ENCODE measurements at regions not wholly inside any gene's neighbourhood (a gene's known extent, or its start where the extent isn't known, plus 50 kb on each side); places are given as distances from the start of the nearest gene placed in this dataset.
"Not testable (repeated sequence)": the region's sequence is repeated elsewhere in the genome, so short reads cannot be mapped to it uniquely, and the experiment has no call there.

DNA sequence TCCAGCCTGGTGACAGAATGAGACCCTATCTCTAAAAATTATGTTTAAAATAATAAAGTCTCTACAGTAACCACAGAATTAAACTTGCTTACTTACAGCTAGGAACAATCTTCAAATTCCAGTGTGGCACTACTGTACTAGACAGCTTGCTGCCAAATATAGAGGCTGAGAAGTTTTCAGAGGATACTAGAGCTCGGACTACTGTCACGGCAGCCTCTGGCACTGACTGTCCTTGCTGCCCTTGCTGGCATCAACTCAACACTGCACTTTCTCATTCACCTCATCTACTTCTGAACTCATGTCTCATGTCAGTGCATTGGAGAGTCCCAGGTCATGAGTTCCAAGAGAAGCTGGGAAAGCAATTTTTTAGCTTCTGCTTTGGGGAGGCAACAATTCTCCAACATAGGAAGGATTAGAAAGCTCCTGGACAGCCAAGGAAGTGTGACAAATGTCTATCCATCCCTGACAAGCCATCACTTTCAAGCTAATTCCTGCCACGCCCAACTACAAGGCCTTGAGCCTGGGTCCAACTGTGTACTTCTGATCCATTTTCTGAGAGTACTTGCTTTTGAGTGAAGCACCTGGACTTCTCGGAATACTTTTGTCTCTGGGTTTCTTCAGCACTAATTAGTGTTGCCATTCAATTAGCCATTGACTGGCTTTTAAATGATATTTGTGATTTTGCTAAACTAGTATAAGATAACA, 98.6 kb upstream of the NR3C2 start:
- H4K20me1 ChIP-seq (ENCODE audit: control insufficient read depth, extremely low read depth, insufficient read depth, low read length) = no peaks in the 10 kb centered on the region

DNA sequence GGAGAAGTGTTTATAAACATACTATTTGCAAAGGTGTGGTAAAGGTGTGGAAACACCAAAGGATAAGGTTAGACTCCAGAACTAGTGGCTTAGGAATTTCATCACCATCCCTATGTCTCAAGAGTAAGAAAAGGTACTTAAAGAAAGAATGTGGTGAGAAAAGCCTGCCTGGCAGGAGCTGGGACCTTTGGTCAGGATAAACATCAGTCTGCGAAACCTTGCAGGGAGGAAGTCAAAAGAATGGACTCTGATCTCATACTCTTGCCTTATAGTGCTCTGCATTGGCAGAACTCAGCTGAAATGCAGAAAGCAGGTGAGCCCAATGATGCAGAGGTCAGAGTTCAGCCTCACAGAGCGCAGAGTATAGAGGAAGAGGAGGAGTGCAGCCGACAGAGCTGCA, 97.2 kb upstream of the NR3C2 start:
- Histone ChIP-seq H3K27me3 (ENCODE audit: control insufficient read depth, insufficient read depth, low read length) (no peaks in the 10 kb centered on the region), H3K4me2 (ENCODE audit: extremely low read depth, insufficient read depth, low read length) (no peak overlapping the region), H4K20me1 (ENCODE audit: control insufficient read depth, extremely low read depth, insufficient read depth, low read length) (no peaks in the 10 kb centered on the region), H3K27ac (ENCODE audit: insufficient read depth, low read length) (no peak overlapping the region), H3K79me2 (ENCODE audit: control insufficient read depth, insufficient read depth, low read length) (no peaks in the 10 kb centered on the region), H3K9me3 (ENCODE audit: control insufficient read depth, insufficient read depth, low read depth, low read length) (no peaks in the 10 kb centered on the region), H3K9ac (ENCODE audit: insufficient read depth, low read length) (no peak overlapping the region), H2AFZ (ENCODE audit: low read length) (no peak overlapping the region), H3K4me1 (ENCODE audit: control insufficient read depth, extremely low read depth, insufficient read depth, low read length) (no peaks in the 10 kb centered on the region), H3K4me3 (replicated peaks in 1 of 4; ENCODE audit: control extremely low read depth in 1 of 4, insufficient read depth in 1 of 4, low read depth in 3 of 4, low read length in 4 of 4) (no peak overlapping the region), H3K36me3 (ENCODE audit: control insufficient read depth, insufficient read depth, low read length) (no peaks in the 10 kb centered on the region)
- DNase-seq (ENCODE audit: low read depth in 2 of 2) = no peak
- TF ChIP-seq EZH2 (IDR thresholded peaks at IDR 0.05; ENCODE audit: low read length, missing control alignments) (no peak), CTCF (conservative IDR thresholded peaks at IDR 0.05 in 1 of 2, IDR thresholded peaks at IDR 0.05 in 1 of 2; ENCODE audit: low read depth in 1 of 2, low read length in 2 of 2) (no peak)

More for the DNA sequence above, 98.6 kb upstream of the NR3C2 start:
- TF ChIP-seq CTCF (conservative IDR thresholded peaks at IDR 0.05 in 1 of 2, IDR thresholded peaks at IDR 0.05 in 1 of 2; ENCODE audit: low read depth in 1 of 2, low read length in 2 of 2) = no peak
- TF ChIP-seq EZH2 (IDR thresholded peaks at IDR 0.05; ENCODE audit: low read length, missing control alignments) = no peak
- no peak overlapping the region for H3K27ac ChIP-seq (ENCODE audit: insufficient read depth, low read length)
- H3K4me3 ChIP-seq (replicated peaks in 1 of 4; ENCODE audit: control extremely low read depth in 1 of 4, insufficient read depth in 1 of 4, low read depth in 3 of 4, low read length in 4 of 4) = no peak overlapping the region
- H3K9me3 ChIP-seq (ENCODE audit: control insufficient read depth, insufficient read depth, low read depth, low read length) = no peaks in the 10 kb centered on the region
- no peaks in the 10 kb centered on the region for H3K4me1 ChIP-seq (ENCODE audit: control insufficient read depth, extremely low read depth, insufficient read depth, low read length)
- H3K79me2 ChIP-seq (ENCODE audit: control insufficient read depth, insufficient read depth, low read length) = no peaks in the 10 kb centered on the region
- H3K36me3 ChIP-seq (ENCODE audit: control insufficient read depth, insufficient read depth, low read length) = no peaks in the 10 kb centered on the region
- no peak overlapping the region for H3K4me2 ChIP-seq (ENCODE audit: extremely low read depth, insufficient read depth, low read length)
- no peak overlapping the region for H2AFZ ChIP-seq (ENCODE audit: low read length)
- H3K9ac ChIP-seq (ENCODE audit: insufficient read depth, low read length) = no peak overlapping the region
- no peak for DNase-seq (ENCODE audit: low read depth in 2 of 2)
- no peaks in the 10 kb centered on the region for H3K27me3 ChIP-seq (ENCODE audit: control insufficient read depth, insufficient read depth, low read length)

- not testable (repeated sequence) for H3K4me3 ChIP-seq (replicated peaks in 1 of 4; ENCODE audit: control extremely low read depth in 1 of 4, insufficient read depth in 1 of 4, low read depth in 3 of 4, low read length in 4 of 4); H4K20me1 ChIP-seq (ENCODE audit: control insufficient read depth, extremely low read depth, insufficient read depth, low read length); DNase-seq (ENCODE audit: low read depth in 2 of 2); H3K27ac ChIP-seq (ENCODE audit: insufficient read depth, low read length); H3K79me2 ChIP-seq (ENCODE audit: control insufficient read depth, insufficient read depth, low read length); H3K9me3 ChIP-seq (ENCODE audit: control insufficient read depth, insufficient read depth, low read depth, low read length); H2AFZ ChIP-seq (ENCODE audit: low read length); H3K36me3 ChIP-seq (ENCODE audit: control insufficient read depth, insufficient read depth, low read length); H3K4me2 ChIP-seq (ENCODE audit: extremely low read depth, insufficient read depth, low read length); H3K4me1 ChIP-seq (ENCODE audit: control insufficient read depth, extremely low read depth, insufficient read depth, low read length); H3K9ac ChIP-seq (ENCODE audit: insufficient read depth, low read length); H3K27me3 ChIP-seq (ENCODE audit: control insufficient read depth, insufficient read depth, low read length)
These were observed 91.6 kb upstream of the NR3C2 start for GRCh38 chr4:148533851-148534250.
